HepG2 (cell line): ENCODE measurements at regions not wholly inside any gene's neighbourhood (a gene's known extent, or its start where the extent isn't known, plus 50 kb on each side); places are given as distances from the start of the nearest gene placed in this dataset.
"Not testable (repeated sequence)": the region's sequence is repeated elsewhere in the genome, so short reads cannot be mapped to it uniquely, and the experiment has no call there.

Experiments
- ATAC-seq: fragments of 200-7000 bp; cut with Tn5 transposase; 3 replicates; pipeline ENCODE4 v1.9.1; 2020; ENCODE audit warnings: mild to moderate bottlenecking, moderate library complexity
- BruUV-seq: library from RNA; stranded (reverse); fragments of 400-500 nt; replicated peaks from 2 replicates; lab custom pipeline; 2021; lab: Mats Ljungman, UMichigan
- CTCF ChIA-PET: fragments of 300-600 bp; formaldehyde crosslinking; extraction: SDS; loops from one replicate; lab custom pipeline; 2021; ENCODE audit warnings: low total read pairs, inconsistent platforms, low intra/inter-chr PET ratio; lab: Yijun Ruan, JAX
- POLR2A ChIA-PET: fragments of 350-600 bp; sonication (Branson Sonifier 250); formaldehyde crosslinking; loops from one replicate; lab custom pipeline; 2020; ENCODE audit warnings: antibody characterized with exemption, inconsistent platforms; lab: Yijun Ruan, JAX
- DNase-seq: peaks from one replicate; pipeline ENCODE4 v3.0.0-alpha.2; 2015; ENCODE audit warnings: low spot score
- FAIRE-seq: peaks from 3 replicates; lab custom pipeline; 2011; peaks lifted over from hg19 to GRCh38; lab: Jason Lieb, UNC
- H2AFZ ChIP-seq: one replicate; pipeline ENCODE4 v1.6.1; 2011; ENCODE audit warnings: low read length, inconsistent platforms
- H3K27ac ChIP-seq: fragments of 300-600 bp; 3 replicates; pipeline ENCODE4 v1.8.0; 2011; ENCODE audit warnings: mixed run types, mild to moderate bottlenecking, mixed read lengths, low read length, inconsistent platforms; ENCODE audit not compliant: insufficient read depth; ENCODE audit errors: extremely low read length
- H3K27me3 ChIP-seq, 2 experiments: fragments of 200-600 bp in 1 of 2; 2 replicates in 1 of 2; 3 replicates in 1 of 2; pipeline versions ENCODE4 v1.6.0 to v1.8.0; 2011; ENCODE audit warnings: low read length in 2 of 2, mild to moderate bottlenecking in 2 of 2, moderate library complexity in 2 of 2, inconsistent platforms in 1 of 2; ENCODE audit not compliant: insufficient read depth in 2 of 2, control insufficient read depth in 1 of 2
- H3K36me3 ChIP-seq, 2 experiments: fragments of 200-600 bp in 1 of 2; replicated peaks in 1 of 2; 2 replicates in 1 of 2; 3 replicates in 1 of 2; pipeline versions ENCODE4 v1.5.1 to v1.8.0; 2011; ENCODE audit warnings: low read length in 2 of 2, inconsistent platforms in 1 of 2; ENCODE audit not compliant: insufficient read depth in 2 of 2, control insufficient read depth in 1 of 2
- H3K4me1 ChIP-seq: 2 replicates; pipeline ENCODE4 v1.5.1; 2012; ENCODE audit warnings: low read length, inconsistent platforms; ENCODE audit not compliant: insufficient read depth
- H3K4me2 ChIP-seq: 2 replicates; pipeline ENCODE4 v1.6.0; 2011; ENCODE audit warnings: low read depth, low read length, inconsistent platforms
- H3K4me3 ChIP-seq, 3 experiments: fragments of 200-600 bp in 1 of 3; sonication (generic), shearing (Covaris generic) in 1 of 3; replicated peaks in 1 of 3; 2 replicates each; pipeline ENCODE4 v1.5.1; 2011 to 2016; ENCODE audit warnings: low read length in 3 of 3, inconsistent platforms in 2 of 3, low read depth in 2 of 3, mild to moderate bottlenecking in 2 of 3, control low read depth in 1 of 3, mixed read lengths in 1 of 3; ENCODE audit not compliant: insufficient read depth in 1 of 3
- H3K79me2 ChIP-seq: one replicate; pipeline ENCODE4 v1.6.1; 2011; ENCODE audit warnings: low read length, inconsistent platforms; ENCODE audit not compliant: insufficient read depth
- H3K9ac ChIP-seq: 2 replicates; pipeline ENCODE4 v1.6.0; 2011; ENCODE audit warnings: mild to moderate bottlenecking, low read depth, low read length, inconsistent platforms; ENCODE audit not compliant: insufficient read depth
- H3K9me3 ChIP-seq: 2 replicates; pipeline ENCODE4 v1.5.1; 2012; ENCODE audit warnings: mild to moderate bottlenecking, low read length
- H4K20me1 ChIP-seq: 2 replicates; pipeline ENCODE4 v1.6.0; 2011; ENCODE audit warnings: inconsistent platforms, mild to moderate bottlenecking, low read length, moderate library complexity; ENCODE audit not compliant: insufficient read depth
- KMT2A ChIP-seq: sonication (generic); formaldehyde crosslinking; IDR thresholded peaks from 2 replicates; pipeline ENCODE4 v1.4.0; 2020; ENCODE audit warnings: missing genetic modification reagents
- MAFF ChIP-seq: IDR thresholded peaks from 2 replicates; pipeline ENCODE4 v1.6.1; 2011; ENCODE audit warnings: low read depth, low read length, improper control_type of control experiment
- MAFK ChIP-seq, 2 experiments: IDR thresholded peaks in 1 of 2; conservative IDR thresholded peaks in 1 of 2; 2 replicates each; pipeline ENCODE4 v1.6.1; 2011; ENCODE audit warnings: improper control_type of control experiment in 2 of 2, low read length in 2 of 2
- MEF2D ChIP-seq: sonication (generic); formaldehyde crosslinking; IDR thresholded peaks from 2 replicates; pipeline ENCODE4 v1.5.1; 2020; ENCODE audit warnings: mild to moderate bottlenecking, missing genetic modification reagents
- WGBS: methylation state at CpG from one replicate; pipeline ENCODE4 v1.1.6; 2017; ENCODE audit warnings: low lambda C conversion rate; 5-methylcytosine and 5-hydroxymethylcytosine counted together
- in situ Hi-C: cut with HindIII; loops from 2 replicates; pipeline ENCODE4 v1.10.0; 2017; ENCODE audit warnings: low pct_unique_long_range_greater_than_20kb; ENCODE audit not compliant: extremely low pct_ligation_motif_present
- intact Hi-C: fragments of 100-400 bp; cut with micrococcal nuclease; formaldehyde crosslinking; loops from one replicate; pipeline ENCODE4 v1.10.0; 2022; ENCODE audit not compliant: unreplicated experiment

DNA sequence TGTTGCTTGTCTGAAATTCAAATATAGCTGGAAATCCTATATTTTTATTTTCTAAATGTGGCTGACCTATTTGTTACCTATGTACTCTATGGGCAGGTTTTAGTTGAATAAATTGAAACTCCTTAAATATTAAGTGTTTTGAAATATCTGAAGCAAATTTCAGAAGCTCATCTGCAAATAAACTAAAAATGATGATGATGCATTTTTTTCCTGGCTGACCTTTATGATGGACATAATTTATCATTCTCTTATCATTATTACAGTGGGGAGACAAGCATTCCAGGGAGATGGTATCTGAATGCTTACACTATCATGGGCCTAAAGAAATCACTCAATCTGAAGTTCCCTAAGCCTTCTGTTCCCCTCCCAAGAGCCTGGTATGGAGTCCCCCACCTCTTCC, 1225.2 kb downstream of the AACS start:
- intact Hi-C loops (no loop called here), in situ Hi-C loops (no loop called here)
- BruUV-seq, result no TSS peak
- DNase-seq, result no peak
- ChIA-PET CTCF (no interaction called here), POLR2A (no interaction called here)
- no peak for ATAC-seq
- Histone ChIP-seq H3K36me3 (no peaks in the 10 kb centered on the region), H2AFZ (no peak overlapping the region), H3K27me3 (no peaks in the 10 kb centered on the region), H3K27ac (no peak overlapping the region), H3K9ac (no peak overlapping the region), H3K79me2 (no peaks in the 10 kb centered on the region), H3K4me2 (no peak overlapping the region), H3K9me3 (peaks cover 100% of the 10 kb centered on the region), H3K4me1 (no peaks in the 10 kb centered on the region), H3K4me3 (no peak overlapping the region), H4K20me1 (no peaks in the 10 kb centered on the region)
- peak; percentile 96 for TF ChIP-seq MAFF
- no peak for TF ChIP-seq KMT2A (CRISPR knock-in tag)
- peak; percentile 93 to 97 for TF ChIP-seq MAFK (conservative IDR thresholded peaks at IDR 0.05 in 1 of 2, IDR thresholded peaks at IDR 0.05 in 1 of 2; ENCODE audit: low read length in 2 of 2)
- no peak for TF ChIP-seq MEF2D
- no peak for FAIRE-seq

DNA sequence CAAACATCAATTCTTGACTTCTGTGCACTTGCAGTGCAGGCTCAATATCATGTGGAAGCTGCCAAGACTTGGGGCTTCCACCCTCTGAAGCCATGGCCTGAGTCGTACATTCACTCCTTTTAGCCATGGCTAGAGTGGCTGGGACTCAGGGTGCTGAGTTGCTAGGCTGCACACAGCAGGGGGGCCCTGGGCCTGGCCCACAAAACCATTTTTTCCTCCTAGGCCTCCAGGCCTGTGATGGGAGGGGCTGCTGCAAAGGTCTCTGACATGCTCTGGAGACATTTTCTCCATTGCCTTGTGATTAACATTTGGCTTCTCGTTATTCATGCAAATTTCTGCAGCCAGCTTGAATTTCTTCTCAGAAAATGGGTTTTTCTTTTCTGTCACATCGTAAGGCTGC, 1226.8 kb downstream of the AACS start:
- H3K4me1 ChIP-seq, intact Hi-C loops, H3K79me2 ChIP-seq, H3K36me3 ChIP-seq, H3K9ac ChIP-seq, DNase-seq, H3K4me2 ChIP-seq, BruUV-seq, in situ Hi-C loops, H3K4me3 ChIP-seq, POLR2A ChIA-PET, H4K20me1 ChIP-seq, CTCF ChIA-PET, H3K27me3 ChIP-seq, H2AFZ ChIP-seq, H3K27ac ChIP-seq, ATAC-seq, FAIRE-seq: not testable (repeated sequence)
- H3K9me3 ChIP-seq, result peaks cover 100% of the 10 kb centered on the region
- 2% methylated on average over 3 of the region's 3 CpGs for WGBS
